Right atrium auricular region (tissue), 2 donors: ENCODE measurements at regions not wholly inside any gene's neighbourhood (a gene's known extent, or its start where the extent isn't known, plus 50 kb on each side); places are given as distances from the start of the nearest gene placed in this dataset.

Experiments used
- DNase-seq: peaks from one replicate; pipeline ENCODE4 v3.0.0-alpha.2; 2019; ENCODE audit warnings: low spot score
- H3K27ac ChIP-seq, 2 donors: fragments of 200-600 bp; sonication (generic); 1 replicate in 1 of 2; 2 replicates in 1 of 2; pipeline ENCODE4 v1.5.1; 2016 to 2019
- H3K27me3 ChIP-seq, 2 donors: fragments of 200-600 bp; sonication (generic); one replicate each; pipeline versions ENCODE4 v1.5.1 to v1.6.0; 2017 to 2019
- H3K36me3 ChIP-seq: fragments of 200-600 bp; sonication (generic); one replicate; pipeline ENCODE4 v1.5.1; 2016
- H3K4me1 ChIP-seq, 2 donors: fragments of 200-600 bp; sonication (generic); one replicate each; pipeline versions ENCODE4 v1.5.1 to v1.6.0; 2017 to 2019
- H3K4me3 ChIP-seq, 2 donors: fragments of 200-600 bp; sonication (generic); 1 replicate in 1 of 2; 2 replicates in 1 of 2; pipeline ENCODE4 v1.5.1; 2017 to 2019; ENCODE audit warnings: mild to moderate bottlenecking in 1 of 2, moderate library complexity in 1 of 2
- H3K9me3 ChIP-seq, 2 donors: fragments of 200-600 bp; sonication (generic); one replicate each; pipeline ENCODE4 v1.5.1; 2019
- TF ChIP-seq, protein P1 (sequence below), 2 donors: fragments of 200-600 bp; sonication (generic); IDR thresholded peaks; one replicate each; pipeline ENCODE4 v1.5.1; 2019; ENCODE audit warnings: antibody characterized with exemption in 2 of 2

- no peak overlapping the region for H3K4me3 ChIP-seq
- H3K27me3 ChIP-seq: no peaks in the 10 kb centered on the region
- H3K27ac ChIP-seq: no peak overlapping the region
- no peaks in the 10 kb centered on the region for H3K9me3 ChIP-seq
- DNase-seq: no peak
- H3K4me1 ChIP-seq: no peaks in the 10 kb centered on the region
- TF ChIP-seq, protein P1, sequence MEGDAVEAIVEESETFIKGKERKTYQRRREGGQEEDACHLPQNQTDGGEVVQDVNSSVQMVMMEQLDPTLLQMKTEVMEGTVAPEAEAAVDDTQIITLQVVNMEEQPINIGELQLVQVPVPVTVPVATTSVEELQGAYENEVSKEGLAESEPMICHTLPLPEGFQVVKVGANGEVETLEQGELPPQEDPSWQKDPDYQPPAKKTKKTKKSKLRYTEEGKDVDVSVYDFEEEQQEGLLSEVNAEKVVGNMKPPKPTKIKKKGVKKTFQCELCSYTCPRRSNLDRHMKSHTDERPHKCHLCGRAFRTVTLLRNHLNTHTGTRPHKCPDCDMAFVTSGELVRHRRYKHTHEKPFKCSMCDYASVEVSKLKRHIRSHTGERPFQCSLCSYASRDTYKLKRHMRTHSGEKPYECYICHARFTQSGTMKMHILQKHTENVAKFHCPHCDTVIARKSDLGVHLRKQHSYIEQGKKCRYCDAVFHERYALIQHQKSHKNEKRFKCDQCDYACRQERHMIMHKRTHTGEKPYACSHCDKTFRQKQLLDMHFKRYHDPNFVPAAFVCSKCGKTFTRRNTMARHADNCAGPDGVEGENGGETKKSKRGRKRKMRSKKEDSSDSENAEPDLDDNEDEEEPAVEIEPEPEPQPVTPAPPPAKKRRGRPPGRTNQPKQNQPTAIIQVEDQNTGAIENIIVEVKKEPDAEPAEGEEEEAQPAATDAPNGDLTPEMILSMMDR (IDR thresholded peaks at IDR 0.05): no peak
- no peaks in the 10 kb centered on the region for H3K36me3 ChIP-seq
Measured at GRCh38 chr5:3214396-3214795, 381.2 kb upstream of the IRX1 start.

DNA sequence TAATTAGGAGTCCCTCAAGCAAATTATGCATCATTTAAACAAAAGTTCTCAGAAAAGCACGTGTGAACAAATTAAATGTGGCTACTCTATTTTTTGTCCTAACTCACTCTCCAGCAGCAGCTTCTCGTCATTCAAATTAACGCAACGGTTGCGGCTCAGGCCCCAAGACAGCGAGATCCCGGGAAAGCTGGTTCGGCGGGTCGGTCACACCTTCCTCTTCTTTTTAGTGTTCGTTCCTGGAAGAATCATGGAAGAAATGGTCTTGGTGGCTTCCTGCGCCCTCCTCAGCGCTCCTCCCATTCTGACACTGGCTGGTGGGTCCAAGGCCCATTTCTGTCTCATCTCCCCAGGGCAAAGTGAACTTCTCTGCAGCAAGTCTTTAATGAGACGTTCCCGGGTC, 382.8 kb upstream of the IRX1 start:
- Histone ChIP-seq H3K27me3 (no peaks in the 10 kb centered on the region), H3K27ac (no peak overlapping the region), H3K4me3 (no peak overlapping the region), H3K9me3 (no peaks in the 10 kb centered on the region), H3K4me1 (no peaks in the 10 kb centered on the region), H3K36me3 (no peaks in the 10 kb centered on the region)
- TF ChIP-seq, protein P1 (IDR thresholded peaks at IDR 0.05): no peak
- DNase-seq: no peak

GRCh38 chr5:3210531-3210930, 385.1 kb upstream of the IRX1 start:
- DNase-seq: peak; percentile 50
- Histone ChIP-seq H3K36me3 (no peaks in the 10 kb centered on the region), H3K9me3 (no peaks in the 10 kb centered on the region), H3K4me1 (no peaks in the 10 kb centered on the region), H3K27ac (no peak overlapping the region), H3K4me3 (no peak overlapping the region), H3K27me3 (no peaks in the 10 kb centered on the region)
- TF ChIP-seq, protein P1 (IDR thresholded peaks at IDR 0.05): no peak

DNA sequence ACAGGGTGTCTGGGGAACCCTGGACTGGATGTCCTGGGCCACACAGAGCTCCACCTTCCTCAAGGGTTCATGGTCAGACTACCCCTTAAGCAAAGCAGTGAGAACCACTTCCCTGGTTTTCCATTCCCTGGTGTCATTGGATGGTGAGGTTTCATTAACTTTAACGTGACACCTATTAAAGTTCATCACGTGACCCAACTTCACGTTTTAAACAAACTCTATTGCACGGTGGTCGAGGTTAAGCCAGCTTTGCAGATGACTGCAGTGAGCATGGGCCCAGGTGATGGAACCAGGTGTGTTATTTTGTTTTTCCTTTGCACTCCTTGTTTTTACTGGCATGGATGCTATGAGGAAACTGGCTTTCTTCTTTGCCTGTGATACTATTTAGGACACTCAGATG, 385.7 kb upstream of the IRX1 start:
- DNase-seq: no peak
- TF ChIP-seq, protein P1 (IDR thresholded peaks at IDR 0.05): no peak
- Histone ChIP-seq H3K27me3 (no peaks in the 10 kb centered on the region), H3K27ac (no peak overlapping the region), H3K36me3 (no peaks in the 10 kb centered on the region), H3K4me1 (no peaks in the 10 kb centered on the region), H3K9me3 (peaks cover 0 to under 1% of the 10 kb centered on the region in 2 donors), H3K4me3 (no peak overlapping the region)

DNA sequence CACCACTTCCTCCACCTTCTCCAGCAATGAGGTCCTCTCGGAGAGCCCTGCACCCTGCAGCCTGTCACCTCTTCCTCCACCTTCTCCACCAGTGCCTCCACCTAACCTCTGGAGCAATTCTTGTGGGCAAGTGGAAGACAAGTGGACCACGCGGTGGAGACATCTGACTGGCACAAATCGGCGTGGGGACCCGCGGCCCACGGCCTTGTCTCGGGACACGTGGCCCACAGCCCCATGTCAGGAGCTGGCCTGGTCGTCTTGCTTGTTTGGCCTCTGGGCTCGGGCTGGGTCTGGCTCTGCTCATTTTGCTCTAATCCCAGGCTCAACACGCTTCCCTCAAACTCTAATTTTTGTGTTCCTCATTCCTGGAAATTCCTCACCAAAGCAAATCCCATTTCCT, 393.1 kb upstream of the IRX1 start:
- Histone ChIP-seq H3K4me1 (no peaks in the 10 kb centered on the region), H3K9me3 (peaks cover 0 to 7% of the 10 kb centered on the region in 2 donors), H3K27ac (no peak overlapping the region), H3K4me3 (no peak overlapping the region), H3K27me3 (no peaks in the 10 kb centered on the region), H3K36me3 (no peaks in the 10 kb centered on the region)
- TF ChIP-seq, protein P1 (IDR thresholded peaks at IDR 0.05): no peak
- DNase-seq: no peak

GRCh38 chr5:3201941-3202340, 393.7 kb upstream of the IRX1 start:
- no peak for DNase-seq
- H3K27me3 ChIP-seq: no peaks in the 10 kb centered on the region
- no peak overlapping the region for H3K27ac ChIP-seq
- TF ChIP-seq, protein P1 (IDR thresholded peaks at IDR 0.05): no peak
- H3K9me3 ChIP-seq: peaks cover 0 to 7% of the 10 kb centered on the region in 2 donors
- H3K4me3 ChIP-seq: no peak overlapping the region
- no peaks in the 10 kb centered on the region for H3K36me3 ChIP-seq
- no peaks in the 10 kb centered on the region for H3K4me1 ChIP-seq
